ENCODE measurements at regions not wholly inside any gene's neighbourhood (a gene's known extent, or its start where the extent isn't known, plus 50 kb on each side); places are given as distances from the start of the nearest gene placed in this dataset.
"Not testable (repeated sequence)": the region's sequence is repeated elsewhere in the genome, so short reads cannot be mapped to it uniquely, and the experiment has no call there.

DNA sequence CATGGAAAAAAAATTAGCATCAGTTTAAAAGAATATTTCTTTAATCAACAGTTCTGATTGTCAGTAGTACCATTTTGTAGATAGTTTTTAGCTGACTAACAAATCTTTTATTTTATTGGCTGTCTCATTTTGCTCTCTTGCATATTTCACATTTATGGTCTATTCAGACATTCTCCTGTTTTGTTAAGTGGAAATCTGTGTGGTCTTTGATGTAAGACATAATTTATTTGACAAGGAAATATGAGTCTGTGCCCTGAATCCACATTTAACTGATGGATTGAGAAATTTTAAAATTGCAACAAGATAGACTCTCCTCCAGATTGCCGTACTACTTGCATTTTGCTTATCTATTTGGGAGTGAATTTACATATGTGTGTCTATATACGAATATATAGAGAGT lies 96.3 kb upstream of the ATP5MC3 start:
- intact Hi-C loops (cut with micrococcal nuclease): no loop called here
- POLR2A ChIA-PET: no interaction called here
- peaks cover 3% of the 10 kb centered on the region for H3K4me1 Mint-ChIP-seq (ENCODE audit: low read depth)

DNA sequence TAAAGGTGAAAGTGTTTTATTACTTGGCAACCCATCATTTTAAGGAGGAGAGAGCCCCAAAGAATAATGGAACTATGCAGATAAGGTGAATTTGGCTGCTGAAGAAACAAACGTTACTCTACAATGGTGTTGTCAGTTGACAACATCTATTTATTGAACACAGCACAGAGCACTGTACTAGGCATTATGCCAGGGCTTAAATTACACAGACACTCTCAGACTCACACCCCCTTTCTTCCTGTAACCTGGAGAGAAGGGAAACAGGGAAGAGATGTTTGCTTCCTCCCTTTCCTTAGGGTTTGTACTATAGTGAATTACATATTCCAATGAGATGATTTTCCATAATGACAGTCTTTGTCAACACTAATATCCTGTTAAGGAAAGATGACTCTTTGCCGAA lies 94.0 kb upstream of the ATP5MC3 start:
- CTCF ChIA-PET: interaction anchor here (0.9 to 1.4 kb wide), 3 partner anchors 10 to 24 kb away, joined by 3 to 4 read pairs (median 3); no protein-coding TSS in a partner anchor
- no peak for TF ChIP-seq CTCF (IDR thresholded peaks at IDR 0.05)
- intact Hi-C loops (cut with micrococcal nuclease): no loop called here

More for the DNA sequence above, 96.3 kb upstream of the ATP5MC3 start:
- no peak for TF ChIP-seq CTCF (IDR thresholded peaks at IDR 0.05)
- CTCF ChIA-PET: interaction anchor here (1.2 to 1.3 kb wide), 2 partner anchors 26 to 820 kb away, joined by 3 to 6 read pairs; no protein-coding TSS in a partner anchor
- Mint-ChIP-seq H3K27ac (no peak overlapping the region), H3K9me3 (no peaks in the 10 kb centered on the region), H3K27me3 (peaks cover 4% of the 10 kb centered on the region), H3K36me3 (ENCODE audit: low read depth) (no peaks in the 10 kb centered on the region), H3K4me3 (no peak overlapping the region)
- no peak for ATAC-seq
- DNase-seq: no peak

DNA sequence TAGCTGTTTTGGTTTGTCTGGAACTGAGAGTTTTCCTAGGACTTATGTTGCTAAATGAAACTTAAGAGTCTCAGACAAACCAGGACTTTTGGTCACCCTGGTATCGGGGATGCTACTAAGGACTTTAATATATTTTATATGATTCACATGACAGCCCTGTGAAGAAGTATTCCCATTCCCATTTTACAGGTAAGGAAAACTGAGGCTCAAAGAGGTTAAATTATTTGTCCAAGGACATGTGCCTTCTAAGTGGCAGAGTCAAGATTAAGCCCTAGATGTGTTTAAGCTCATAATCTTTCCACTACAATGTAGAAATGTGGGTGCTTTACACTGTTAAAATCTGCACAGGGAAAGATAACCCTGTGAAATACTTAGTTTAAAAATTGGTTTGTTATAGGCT lies 77.7 kb upstream of the ATP5MC3 start:
- Mint-ChIP-seq H3K4me1 (ENCODE audit: low read depth) (no peaks in the 10 kb centered on the region), H3K27ac (no peak overlapping the region), H3K4me3 (no peak overlapping the region), H3K27me3 (peaks cover 7% of the 10 kb centered on the region), H3K36me3 (ENCODE audit: low read depth) (no peaks in the 10 kb centered on the region), H3K9me3 (no peaks in the 10 kb centered on the region)
- ChIA-PET CTCF (interaction anchor here (1.1 to 6.5 kb wide), 2 partner anchors 8 to 25 kb away, joined by 3 to 54 read pairs; no protein-coding TSS in a partner anchor), POLR2A (no interaction called here)
- intact Hi-C loops (cut with micrococcal nuclease): no loop called here
- DNase-seq: no peak
- TF ChIP-seq CTCF (IDR thresholded peaks at IDR 0.05): no peak
- ATAC-seq: no peak

More for the DNA sequence above, 94.0 kb upstream of the ATP5MC3 start:
- POLR2A ChIA-PET: no interaction called here
- no peaks in the 10 kb centered on the region for H3K9me3 Mint-ChIP-seq
- no peaks in the 10 kb centered on the region for H3K36me3 Mint-ChIP-seq (ENCODE audit: low read depth)
- ATAC-seq (no peak), DNase-seq (no peak)
- H3K4me1 Mint-ChIP-seq (ENCODE audit: low read depth): no peaks in the 10 kb centered on the region
- no peak overlapping the region for H3K27ac Mint-ChIP-seq
- H3K4me3 Mint-ChIP-seq: no peak overlapping the region
- H3K27me3 Mint-ChIP-seq: peaks cover 10% of the 10 kb centered on the region

- POLR2A ChIA-PET: interaction anchor here (0.7 kb wide), 1 partner anchor 54 kb away, joined by 4 read pairs; no protein-coding TSS in a partner anchor
These were observed 75.5 kb upstream of the ATP5MC3 start for GRCh38 chr2:175256806-175257585.

DNA sequence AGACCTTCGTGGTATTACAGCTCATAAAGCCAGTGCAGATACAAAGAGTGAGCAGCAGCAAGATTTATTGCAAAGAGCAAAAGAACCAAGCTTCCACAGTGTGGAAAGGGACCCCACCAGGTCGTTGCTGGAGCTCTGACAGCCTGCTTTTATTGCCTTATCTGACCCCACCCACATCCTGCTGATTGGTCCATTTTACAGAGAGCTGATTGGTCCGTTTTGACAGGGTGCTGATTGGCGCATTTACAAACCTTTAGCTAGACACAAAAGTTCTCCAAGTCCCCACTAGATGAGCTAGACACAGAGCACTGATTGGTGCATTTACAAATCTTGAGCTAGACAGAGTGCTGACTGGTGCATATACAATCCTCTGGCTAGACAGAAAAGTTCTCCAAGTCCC lies 74.9 kb upstream of the ATP5MC3 start:
- CTCF ChIA-PET: interaction anchor here (1.5 kb wide), 1 partner anchor 52 kb away, joined by 3 read pairs; no protein-coding TSS in a partner anchor
- intact Hi-C loops (cut with micrococcal nuclease): not testable (repeated sequence)

More at GRCh38 chr2:175256806-175257585, 75.5 kb upstream of the ATP5MC3 start:
- CTCF ChIA-PET: interaction anchor here (1.3 to 1.5 kb wide), 2 partner anchors 18 to 52 kb away, joined by 3 read pairs; no protein-coding TSS in a partner anchor
- no peaks in the 10 kb centered on the region for H3K36me3 Mint-ChIP-seq (ENCODE audit: low read depth)
- ATAC-seq (no peak), DNase-seq (no peak)
- intact Hi-C loops (cut with micrococcal nuclease): no loop called here
- H3K4me1 Mint-ChIP-seq (ENCODE audit: low read depth): no peaks in the 10 kb centered on the region
- no peak for TF ChIP-seq CTCF (IDR thresholded peaks at IDR 0.05)
- no peak overlapping the region for H3K4me3 Mint-ChIP-seq
- no peaks in the 10 kb centered on the region for H3K9me3 Mint-ChIP-seq
- H3K27me3 Mint-ChIP-seq: peaks cover 19% of the 10 kb centered on the region
- no peak overlapping the region for H3K27ac Mint-ChIP-seq

More for the DNA sequence above, 74.9 kb upstream of the ATP5MC3 start:
- H3K9me3 Mint-ChIP-seq; H3K36me3 Mint-ChIP-seq (ENCODE audit: low read depth); H3K27ac Mint-ChIP-seq; H3K4me1 Mint-ChIP-seq (ENCODE audit: low read depth); DNase-seq; POLR2A ChIA-PET; H3K4me3 Mint-ChIP-seq; ATAC-seq: not testable (repeated sequence)
- H3K27me3 Mint-ChIP-seq: peaks cover 22% of the 10 kb centered on the region

Measured in activated CD8-positive, alpha-beta T cell treated with anti-CD3 and anti-CD28 coated beads for 36 hours (primary cell).